Epithelial cell of esophagus (primary cell): ENCODE measurements at regions not wholly inside any gene's neighbourhood (a gene's known extent, or its start where the extent isn't known, plus 50 kb on each side); places are given as distances from the start of the nearest gene placed in this dataset.

Experiments
- DNase-seq: peaks from one replicate; pipeline ENCODE4 v3.0.0; 2010; ENCODE audit warnings: low read depth
- H3K4me3 ChIP-seq: 2 replicates; pipeline ENCODE4 v1.5.1; 2011; ENCODE audit warnings: mild to moderate bottlenecking, low read length, control low read depth
- CTCF ChIP-seq: IDR thresholded peaks from 2 replicates; pipeline ENCODE4 v1.5.1; 2011; ENCODE audit warnings: low read depth, mild to moderate bottlenecking, low read length, control low read depth, inconsistent platforms; ENCODE audit not compliant: insufficient read depth; ENCODE audit errors: missing control alignments

DNA sequence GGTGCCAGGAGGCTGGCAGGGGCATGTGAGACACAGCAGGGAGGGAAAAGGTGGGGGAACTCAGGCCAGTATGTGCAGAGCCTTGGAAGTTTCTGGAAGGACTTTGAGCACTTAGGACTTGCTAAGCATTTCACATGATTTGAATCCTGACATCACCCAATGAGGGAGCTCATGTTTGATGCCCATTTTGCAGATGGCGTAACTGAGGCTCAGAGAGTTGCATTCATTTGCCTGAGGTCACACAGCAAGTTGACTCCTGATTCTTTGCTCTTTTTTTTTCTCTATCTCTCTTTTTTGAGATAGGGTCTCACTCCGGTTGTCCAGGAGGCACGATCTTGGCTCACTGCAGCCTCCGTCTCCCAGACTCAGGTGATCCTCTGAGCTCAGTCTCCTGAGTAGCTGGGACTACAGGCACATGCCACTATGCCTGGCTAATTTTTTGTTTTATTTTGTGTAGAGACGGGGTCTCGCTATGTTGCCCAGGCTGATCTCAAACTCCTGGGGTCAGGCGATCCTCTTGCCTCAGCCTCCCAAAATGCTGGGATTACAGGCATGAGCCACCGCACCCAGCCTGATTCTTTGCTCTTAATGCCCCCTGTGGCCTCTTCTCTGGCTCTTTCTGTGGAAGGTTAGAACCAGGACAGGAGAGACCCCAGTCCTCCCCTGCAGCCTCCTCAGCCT is 246.1 kb downstream of the RBM19 start:
- no peak overlapping the region for H3K4me3 ChIP-seq
- DNase-seq: no peak
- TF ChIP-seq CTCF: no peak

DNA sequence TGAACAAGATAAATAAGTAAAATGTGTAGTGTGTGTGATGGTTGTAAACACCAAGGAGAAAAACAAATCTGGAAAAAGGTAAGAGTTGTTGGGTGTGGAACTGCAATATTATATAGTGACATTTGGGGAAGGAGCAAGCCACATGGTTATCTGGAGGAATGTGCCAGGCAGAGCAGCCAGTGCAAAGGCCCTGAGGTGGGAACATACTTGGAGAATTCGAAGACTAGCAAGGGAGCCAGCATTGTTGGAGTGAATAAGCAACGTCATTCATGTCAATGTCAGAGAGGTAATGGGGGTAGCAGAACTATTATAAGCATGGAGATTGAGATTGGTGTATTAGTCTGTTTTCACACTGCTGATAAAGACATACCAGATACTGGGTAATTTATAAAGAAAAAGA is 241.5 kb upstream of the LHX5 start:
- no peak for DNase-seq

DNA sequence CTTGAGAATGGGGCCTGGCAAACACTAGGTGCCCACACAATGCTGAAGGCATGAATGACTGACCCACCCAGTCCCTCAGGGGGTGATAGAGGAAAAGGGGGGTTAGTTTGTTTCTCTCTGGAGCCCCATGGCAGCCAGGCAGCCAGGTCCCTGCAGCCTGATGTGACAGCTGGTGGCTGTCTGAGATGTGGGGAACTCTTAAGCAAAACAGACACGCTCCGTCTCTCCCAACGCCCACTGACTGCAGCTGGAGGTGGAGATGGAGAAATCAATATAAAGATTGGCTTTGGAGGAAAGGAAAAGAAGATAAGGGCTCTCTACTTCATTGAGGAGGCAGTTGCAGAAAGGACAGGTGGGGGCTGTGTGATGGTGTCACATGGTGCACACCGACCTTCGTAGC is 240.8 kb upstream of the LHX5 start:
- no peak for DNase-seq
- H3K4me3 ChIP-seq: no peak overlapping the region
- TF ChIP-seq CTCF: no peak

More for the DNA sequence above, 241.5 kb upstream of the LHX5 start:
- H3K4me3 ChIP-seq: no peak overlapping the region
- TF ChIP-seq CTCF: no peak

- TF ChIP-seq CTCF: no peak
- DNase-seq: no peak
- no peak overlapping the region for H3K4me3 ChIP-seq
Observed at GRCh38 chr12:113710216-113710615, 238.5 kb upstream of the LHX5 start.

- TF ChIP-seq CTCF: no peak
- DNase-seq: no peak
- H3K4me3 ChIP-seq: no peak overlapping the region
Observed at GRCh38 chr12:113709456-113709855, 237.8 kb upstream of the LHX5 start.

DNA sequence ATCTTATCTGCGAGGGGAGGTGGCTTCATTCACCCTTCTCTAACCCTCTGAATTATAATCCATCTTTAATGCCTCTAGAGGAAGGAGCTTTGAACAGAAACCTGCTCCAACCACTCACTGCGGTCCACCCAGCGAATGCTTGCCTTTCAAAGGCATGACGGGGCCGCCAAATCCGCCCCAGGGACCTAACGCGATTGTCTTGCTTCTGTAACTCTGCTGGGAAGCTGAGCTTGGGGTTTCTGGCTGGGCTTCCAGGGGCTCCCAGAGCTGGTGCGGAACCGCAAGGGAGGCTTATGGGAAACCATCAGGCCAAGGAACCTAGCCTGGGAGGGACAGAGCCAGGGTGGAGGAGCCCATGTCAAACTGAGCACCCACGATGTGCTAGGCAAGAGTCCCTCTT is 231.2 kb upstream of the LHX5 start:
- no peak for TF ChIP-seq CTCF
- H3K4me3 ChIP-seq: no peak overlapping the region
- no peak for DNase-seq

DNA sequence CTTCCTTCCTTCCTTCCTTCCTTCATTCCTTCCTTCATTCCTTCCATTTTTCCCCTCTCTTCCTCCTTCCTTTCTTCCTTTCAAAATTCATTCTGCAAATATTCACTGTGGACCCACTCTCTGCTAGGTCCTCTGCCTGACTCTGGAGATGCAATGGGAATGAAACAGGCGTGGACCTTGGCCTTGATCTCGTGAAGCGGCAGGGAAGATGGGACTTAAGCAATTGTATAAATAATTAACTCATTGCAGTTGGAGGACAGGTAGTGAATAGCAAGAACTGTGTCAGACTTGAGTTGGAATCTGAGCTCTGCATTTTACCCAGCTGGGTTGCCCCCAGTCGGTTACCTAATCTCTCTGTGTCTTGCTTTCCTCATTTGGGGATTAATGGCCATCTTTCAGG is 230.6 kb upstream of the LHX5 start:
- TF ChIP-seq CTCF: no peak
- no peak for DNase-seq
- no peak overlapping the region for H3K4me3 ChIP-seq
